ENCODE measurements at regions not wholly inside any gene's neighbourhood (a gene's known extent, or its start where the extent isn't known, plus 50 kb on each side); places are given as distances from the start of the nearest gene placed in this dataset.
"Not testable (repeated sequence)": the region's sequence is repeated elsewhere in the genome, so short reads cannot be mapped to it uniquely, and the experiment has no call there.

- no peak for DNase-seq
These were observed 51.9 kb upstream of the ALX4 start for GRCh38 chr11:44361813-44362212.

GRCh38 chr11:44363116-44363515, 53.2 kb upstream of the ALX4 start:
- no peak for DNase-seq

GRCh38 chr11:44364596-44364995, 54.7 kb upstream of the ALX4 start:
- no peak for DNase-seq

GRCh38 chr11:44365616-44366015, 55.7 kb upstream of the ALX4 start:
- DNase-seq = no peak

- no peak for DNase-seq
These were observed 56.1 kb upstream of the ALX4 start for GRCh38 chr11:44366026-44366425.

- DNase-seq = no peak
These were observed 56.8 kb upstream of the ALX4 start for GRCh38 chr11:44366741-44367140.

- no peak for DNase-seq
These were observed 57.5 kb upstream of the ALX4 start for GRCh38 chr11:44367452-44367851.

- no peak for DNase-seq
These were observed 58.9 kb upstream of the ALX4 start for GRCh38 chr11:44368886-44369285.

GRCh38 chr11:44371042-44371441, 61.1 kb upstream of the ALX4 start:
- DNase-seq = not testable (repeated sequence)

GRCh38 chr11:44371706-44372105, 61.8 kb upstream of the ALX4 start:
- no peak for DNase-seq

GRCh38 chr11:44372989-44373388, 63.0 kb upstream of the ALX4 start:
- no peak for DNase-seq

- DNase-seq = no peak
These were observed 64.1 kb upstream of the ALX4 start for GRCh38 chr11:44374001-44374400.

GRCh38 chr11:44376423-44376822, 66.5 kb upstream of the ALX4 start:
- DNase-seq = no peak

- no peak for DNase-seq
These were observed 67.2 kb upstream of the ALX4 start for GRCh38 chr11:44377121-44377520.

GRCh38 chr11:44377914-44378321, 68.0 kb upstream of the ALX4 start:
- no peak for DNase-seq

GRCh38 chr11:44379141-44380008, 69.4 kb upstream of the ALX4 start:
- no peak for DNase-seq

- DNase-seq = no peak
These were observed 70.0 kb upstream of the ALX4 start for GRCh38 chr11:44380009-44380313.

- DNase-seq = no peak
These were observed 70.9 kb upstream of the ALX4 start for GRCh38 chr11:44380820-44381219.

GRCh38 chr11:44381261-44381660, 71.3 kb upstream of the ALX4 start:
- DNase-seq = no peak

GRCh38 chr11:44382118-44382517, 72.2 kb upstream of the ALX4 start:
- no peak for DNase-seq

- DNase-seq = no peak
These were observed 72.8 kb upstream of the ALX4 start for GRCh38 chr11:44382656-44383240.

GRCh38 chr11:44383246-44383645, 73.3 kb upstream of the ALX4 start:
- DNase-seq = no peak

GRCh38 chr11:44387415-44387814, 77.5 kb upstream of the ALX4 start:
- no peak for DNase-seq

- no peak for DNase-seq
These were observed 77.9 kb upstream of the ALX4 start for GRCh38 chr11:44387825-44388224.
